ENCODE measurements at regions not wholly inside any gene's neighbourhood (a gene's known extent, or its start where the extent isn't known, plus 50 kb on each side); places are given as distances from the start of the nearest gene placed in this dataset.

GRCh38 chr10:113219446-113219845 is 269.4 kb downstream of the TCF7L2 start:
- Histone ChIP-seq H3K4me3 (no peak overlapping the region), H3K27ac (no peak overlapping the region)

GRCh38 chr10:113221756-113222168 is 271.7 kb downstream of the TCF7L2 start:
- H3K4me3 ChIP-seq: no peak overlapping the region

GRCh38 chr10:113222207-113222606 is 272.2 kb downstream of the TCF7L2 start:
- Histone ChIP-seq H3K27ac (no peak overlapping the region), H3K4me3 (no peak overlapping the region)

More at GRCh38 chr10:113221756-113222168, 271.7 kb downstream of the TCF7L2 start:
- no peak overlapping the region for H3K27ac ChIP-seq

- H3K4me3 ChIP-seq: no peak overlapping the region
- no peak overlapping the region for H3K27ac ChIP-seq
Measured at GRCh38 chr10:113225364-113225763, 275.3 kb downstream of the TCF7L2 start.

GRCh38 chr10:113225903-113226302 is 275.9 kb downstream of the TCF7L2 start:
- Histone ChIP-seq H3K27ac (no peak overlapping the region), H3K4me3 (no peak overlapping the region)

GRCh38 chr10:113226399-113226798 is 276.4 kb downstream of the TCF7L2 start:
- H3K27ac ChIP-seq: no peak overlapping the region

GRCh38 chr10:113226831-113227445 is 276.9 kb downstream of the TCF7L2 start:
- no peak overlapping the region for H3K4me3 ChIP-seq
- H3K27ac ChIP-seq: no peak overlapping the region

More at GRCh38 chr10:113226399-113226798, 276.4 kb downstream of the TCF7L2 start:
- H3K4me3 ChIP-seq: no peak overlapping the region

DNA sequence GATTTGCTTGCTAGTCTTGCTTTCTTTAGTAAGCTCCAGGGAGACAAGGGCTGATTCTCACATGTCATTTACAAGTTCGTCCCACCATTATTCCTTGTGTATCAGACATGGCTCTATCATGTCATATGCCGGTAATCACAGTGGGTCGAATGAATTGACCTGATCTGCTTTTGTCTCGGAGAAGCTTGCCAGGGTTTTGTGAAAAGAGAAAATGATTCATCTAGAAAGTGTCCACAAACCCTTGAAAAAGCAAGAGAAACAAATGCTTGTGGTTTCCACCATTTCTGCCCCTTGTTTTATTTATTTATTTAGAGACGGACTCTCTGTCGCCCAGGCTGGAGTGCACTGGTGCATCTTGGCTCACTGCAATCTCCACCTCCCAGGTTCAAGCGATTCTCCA is 278.5 kb downstream of the TCF7L2 start:
- Histone ChIP-seq H3K27ac (no peak overlapping the region), H3K4me3 (no peak overlapping the region)

DNA sequence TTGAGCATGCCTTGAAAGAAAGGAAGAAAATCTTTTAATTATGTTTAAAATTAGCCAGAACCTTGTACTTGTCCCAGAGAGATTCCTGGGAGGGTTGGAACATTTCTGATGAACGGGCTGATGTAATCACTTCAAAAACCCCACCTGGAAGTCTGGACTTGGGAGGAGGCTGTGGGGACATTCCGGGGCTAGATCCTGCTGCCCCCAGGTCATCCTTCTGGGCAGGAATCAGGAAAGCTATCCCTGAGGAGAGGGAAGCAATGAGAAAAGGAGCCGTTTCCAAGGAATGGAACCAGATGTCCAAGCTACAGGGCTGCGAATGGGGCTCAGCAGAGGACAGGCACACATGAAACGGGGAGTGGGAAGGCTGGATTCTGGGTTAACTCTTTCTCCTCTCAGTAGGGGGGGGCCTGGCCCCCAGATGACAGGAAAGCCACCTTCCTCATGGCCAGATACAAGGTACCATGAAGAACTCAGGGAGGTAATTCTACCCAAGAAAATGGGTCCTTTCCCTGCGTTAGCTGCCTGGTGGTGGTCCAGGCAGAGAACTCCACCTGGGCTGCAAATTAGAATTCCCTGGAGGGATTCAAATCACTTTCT is 280.1 kb downstream of the TCF7L2 start:
- no peak overlapping the region for H3K4me3 ChIP-seq

DNA sequence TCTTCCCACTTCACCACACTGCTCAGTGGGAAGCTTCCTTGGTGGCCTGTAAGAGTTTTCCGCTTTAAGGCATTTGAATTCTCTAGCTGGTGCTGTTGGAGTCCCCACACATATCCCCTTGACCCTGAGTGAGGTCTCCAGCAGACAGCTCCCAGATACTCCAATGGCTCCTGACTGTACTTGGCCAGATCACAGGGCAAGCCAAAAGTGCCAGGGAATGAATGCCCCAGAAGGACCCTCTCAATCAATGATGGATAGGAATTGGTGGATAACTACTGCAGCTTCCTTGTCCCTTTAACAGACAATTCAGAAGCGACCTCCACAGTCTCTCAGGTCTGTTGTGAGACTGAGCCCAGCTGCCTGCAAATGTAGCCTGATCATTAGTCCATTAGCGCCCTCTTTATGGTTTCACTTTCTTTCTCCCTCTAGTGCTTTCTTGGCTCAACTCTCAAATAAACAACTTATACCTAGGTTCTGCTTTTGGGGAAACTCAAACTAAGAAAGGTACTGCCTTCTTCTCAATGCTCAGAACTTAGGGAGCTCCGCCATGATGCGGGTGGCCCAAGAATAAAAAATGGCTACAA is 283.0 kb downstream of the TCF7L2 start:
- no peak overlapping the region for H3K27ac ChIP-seq
- H3K4me3 ChIP-seq: no peak overlapping the region

More for the DNA sequence above, 280.1 kb downstream of the TCF7L2 start:
- no peak overlapping the region for H3K27ac ChIP-seq

DNA sequence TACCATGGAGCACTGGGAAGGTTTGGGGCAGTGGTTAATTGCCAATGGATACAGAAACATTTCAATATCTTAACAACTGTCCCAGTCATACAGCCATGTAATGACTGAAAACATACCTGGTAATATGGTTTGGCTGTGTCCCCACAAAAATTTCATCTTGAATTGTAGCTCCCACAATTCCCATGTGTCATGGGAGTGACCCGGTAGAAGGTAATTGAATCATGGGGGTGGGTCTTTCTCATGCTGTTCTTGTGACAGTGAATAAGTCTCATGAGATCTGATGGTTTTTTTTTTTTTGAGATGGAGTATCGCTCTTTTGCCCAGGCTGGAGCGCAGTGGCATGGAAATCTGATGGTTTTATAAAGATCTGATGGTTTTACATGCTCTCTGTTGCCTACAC is 284.4 kb downstream of the TCF7L2 start:
- H3K4me3 ChIP-seq: no peak overlapping the region

DNA sequence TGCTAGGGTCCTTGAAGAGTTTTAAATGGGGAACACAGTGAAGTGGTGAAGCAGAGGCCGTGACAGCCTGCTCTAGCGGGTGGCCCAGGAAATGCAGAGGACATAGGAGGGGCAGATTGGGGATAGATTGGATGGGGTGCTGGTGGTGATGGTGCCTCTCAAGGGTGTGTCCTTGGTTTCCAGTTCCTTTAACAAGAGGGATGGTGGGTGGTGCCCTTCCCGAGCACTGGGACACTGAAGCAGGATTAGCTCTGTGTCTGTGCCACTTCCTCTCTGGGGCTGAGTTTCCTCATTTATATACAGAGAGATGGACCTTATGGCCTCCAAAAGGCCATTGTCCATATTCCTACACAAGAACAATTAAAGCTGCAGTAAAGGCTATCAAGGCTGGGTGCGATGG is 285.5 kb downstream of the TCF7L2 start:
- no peak overlapping the region for H3K27ac ChIP-seq

More for the DNA sequence above, 284.4 kb downstream of the TCF7L2 start:
- H3K27ac ChIP-seq: no peak overlapping the region

GRCh38 chr10:113236998-113237397 is 287.0 kb downstream of the TCF7L2 start:
- Histone ChIP-seq H3K27ac (no peak overlapping the region), H3K4me3 (no peak overlapping the region)

More for the DNA sequence above, 285.5 kb downstream of the TCF7L2 start:
- H3K4me3 ChIP-seq: no peak overlapping the region

DNA sequence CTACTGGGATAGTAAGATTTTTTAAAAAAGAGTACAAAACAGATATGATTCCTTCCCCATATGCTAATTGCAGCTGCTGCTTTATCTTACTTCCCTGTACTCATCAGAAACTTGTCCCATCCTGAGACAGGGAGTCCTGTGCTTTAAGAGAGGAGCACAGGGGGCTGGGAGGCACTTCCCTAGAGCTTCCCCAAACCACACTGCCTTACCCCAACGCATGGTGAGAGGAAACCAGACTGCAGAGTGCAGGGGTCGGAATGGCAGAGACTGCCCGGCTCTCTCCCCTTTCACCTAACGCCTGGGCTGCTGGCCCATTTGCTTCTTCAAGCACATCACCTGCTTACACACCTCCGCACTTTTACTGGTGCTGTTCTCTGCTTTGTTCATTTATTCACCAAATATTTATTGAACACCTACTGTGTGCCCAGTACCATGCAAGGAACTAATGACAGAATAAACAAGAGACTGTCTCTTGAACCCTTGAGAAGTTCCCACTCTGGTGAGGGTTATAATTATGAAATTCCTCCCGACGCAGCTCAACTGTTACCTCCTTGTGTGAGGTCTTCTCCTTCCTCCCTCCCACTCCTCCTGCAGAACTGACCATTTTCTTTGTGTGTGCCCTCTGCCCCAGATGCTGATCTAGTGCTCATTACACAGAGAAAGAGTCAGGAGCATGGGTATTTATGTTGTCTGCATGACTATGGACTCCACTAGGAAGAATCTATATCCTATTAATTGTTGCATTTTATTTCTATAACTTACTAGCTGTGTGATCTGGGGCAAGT is 289.7 kb downstream of the TCF7L2 start:
- H3K4me3 ChIP-seq: no peak overlapping the region

DNA sequence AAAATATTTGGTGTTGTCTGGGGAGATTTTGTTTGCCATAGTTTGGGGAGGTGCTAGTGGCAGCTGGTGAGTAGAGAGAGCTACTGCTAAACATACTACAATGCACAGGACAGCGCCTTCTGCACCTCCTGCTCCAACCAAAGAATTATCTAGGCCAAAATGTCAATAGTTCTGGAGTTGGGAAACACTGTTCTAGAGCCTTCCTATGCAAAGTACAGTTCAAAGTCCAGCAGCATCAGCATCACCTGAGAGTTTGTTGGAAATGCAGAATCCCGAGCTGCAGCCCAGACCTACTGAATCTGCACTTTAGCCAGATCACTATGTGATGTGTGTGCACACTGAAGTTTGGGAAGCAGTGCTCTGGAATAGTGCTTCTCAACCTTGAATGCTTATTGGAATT is 290.7 kb downstream of the TCF7L2 start:
- no peak overlapping the region for H3K27ac ChIP-seq
- no peak overlapping the region for H3K4me3 ChIP-seq

More for the DNA sequence above, 289.7 kb downstream of the TCF7L2 start:
- no peak overlapping the region for H3K27ac ChIP-seq

- Histone ChIP-seq H3K4me3 (no peak overlapping the region), H3K27ac (no peak overlapping the region)
Measured at GRCh38 chr10:113241599-113242360, 291.7 kb downstream of the TCF7L2 start.

- H3K4me3 ChIP-seq: no peak overlapping the region
Measured at GRCh38 chr10:113243311-113243710, 293.3 kb downstream of the TCF7L2 start.

GRCh38 chr10:113244750-113245149 is 294.7 kb downstream of the TCF7L2 start:
- no peak overlapping the region for H3K27ac ChIP-seq
- H3K4me3 ChIP-seq: no peak overlapping the region

More at GRCh38 chr10:113243311-113243710, 293.3 kb downstream of the TCF7L2 start:
- H3K27ac ChIP-seq: no peak overlapping the region

- H3K27ac ChIP-seq: no peak overlapping the region
- no peak overlapping the region for H3K4me3 ChIP-seq
Measured at GRCh38 chr10:113245286-113245685, 295.2 kb downstream of the TCF7L2 start.

GRCh38 chr10:113247050-113247449 is 297.0 kb downstream of the TCF7L2 start:
- no peak overlapping the region for H3K4me3 ChIP-seq
- H3K27ac ChIP-seq: no peak overlapping the region
